Stomach (tissue), 4 donors: ENCODE measurements at regions not wholly inside any gene's neighbourhood (a gene's known extent, or its start where the extent isn't known, plus 50 kb on each side); places are given as distances from the start of the nearest gene placed in this dataset.

Experiments used
- CTCF ChIP-seq, 7 experiments: fragments of 450-650 bp in 4 of 7; fragments of 200-600 bp in 3 of 7; sonication (generic) in 3 of 7; IDR thresholded peaks; one replicate each; pipeline ENCODE4 v1.5.1; 2016 to 2019; ENCODE audit warnings: antibody characterized with exemption in 7 of 7, control low read depth in 2 of 7, mild to moderate bottlenecking in 1 of 7
- POLR2A ChIP-seq, 4 donors: fragments of 450-650 bp; IDR thresholded peaks; one replicate each; pipeline ENCODE4 v1.6.1; 2016; ENCODE audit warnings: antibody characterized with exemption in 4 of 4, control low read depth in 2 of 4, mild to moderate bottlenecking in 1 of 4, moderate library complexity in 1 of 4
- POLR2AphosphoS5 ChIP-seq, 3 donors: sonication (generic); formaldehyde crosslinking; IDR thresholded peaks; one replicate each; pipeline ENCODE4 v1.6.1; 2016; ENCODE audit warnings: antibody characterized with exemption in 3 of 3

GRCh38 chr4:133046156-133046555 lies 102.9 kb upstream of the PCDH10 start:
- TF ChIP-seq CTCF (IDR thresholded peaks at IDR 0.05), result no peak
- TF ChIP-seq POLR2AphosphoS5 (IDR thresholded peaks at IDR 0.05), result no peak
- TF ChIP-seq POLR2A (IDR thresholded peaks at IDR 0.05), result no peak
